ENCODE measurements at regions not wholly inside any gene's neighbourhood (a gene's known extent, or its start where the extent isn't known, plus 50 kb on each side); places are given as distances from the start of the nearest gene placed in this dataset.

DNA sequence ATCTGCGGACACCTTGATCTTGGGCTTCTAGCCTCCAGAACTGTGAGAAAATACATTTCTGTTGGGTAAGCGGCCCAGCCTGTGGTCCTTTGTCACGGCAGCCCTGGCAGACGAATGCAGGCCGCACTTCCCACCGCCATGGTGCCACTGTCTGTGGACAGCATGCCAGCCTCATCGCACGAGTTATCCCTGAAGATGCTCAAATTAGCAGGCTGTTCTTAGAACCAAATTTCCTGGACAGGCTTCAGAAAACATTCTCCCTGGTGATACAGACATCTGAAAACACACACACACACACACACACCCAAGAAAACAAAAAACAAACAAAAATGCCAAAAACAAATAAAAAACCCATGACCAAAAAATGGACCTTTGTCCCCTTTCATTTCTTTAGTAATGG lies 343.5 kb upstream of the GATB start:
- H3K9ac ChIP-seq (ENCODE audit: control insufficient read depth, insufficient read depth, low read length), result no peak overlapping the region
- H3K27me3 ChIP-seq (replicated peaks in 1 of 2; ENCODE audit: control insufficient read depth in 2 of 2, insufficient read depth in 2 of 2, low read length in 1 of 2), result no peaks in the 10 kb centered on the region; a peak in 1 of 4 replicates
- FAIRE-seq (no peak), ATAC-seq (no peak), DNase-seq (ENCODE audit: low read depth, low spot score) (no peak)
- SMC1A ChIA-PET (ENCODE audit: uncharacterized antibody, unreplicated experiment), result no interaction called here
- no peak overlapping the region for H2AFZ ChIP-seq (ENCODE audit: control insufficient read depth, low read depth, low read length)
- RAD21 ChIA-PET (ENCODE audit: unreplicated experiment), result no interaction called here
- no peaks in the 10 kb centered on the region for H4K20me1 ChIP-seq (ENCODE audit: control insufficient read depth, insufficient read depth)
- no peak overlapping the region for H3K4me3 ChIP-seq
- TF ChIP-seq ASH2L (IDR thresholded peaks at IDR 0.05; ENCODE audit: borderline replicate concordance, low read depth), result no peak
- TF ChIP-seq, protein P1, sequence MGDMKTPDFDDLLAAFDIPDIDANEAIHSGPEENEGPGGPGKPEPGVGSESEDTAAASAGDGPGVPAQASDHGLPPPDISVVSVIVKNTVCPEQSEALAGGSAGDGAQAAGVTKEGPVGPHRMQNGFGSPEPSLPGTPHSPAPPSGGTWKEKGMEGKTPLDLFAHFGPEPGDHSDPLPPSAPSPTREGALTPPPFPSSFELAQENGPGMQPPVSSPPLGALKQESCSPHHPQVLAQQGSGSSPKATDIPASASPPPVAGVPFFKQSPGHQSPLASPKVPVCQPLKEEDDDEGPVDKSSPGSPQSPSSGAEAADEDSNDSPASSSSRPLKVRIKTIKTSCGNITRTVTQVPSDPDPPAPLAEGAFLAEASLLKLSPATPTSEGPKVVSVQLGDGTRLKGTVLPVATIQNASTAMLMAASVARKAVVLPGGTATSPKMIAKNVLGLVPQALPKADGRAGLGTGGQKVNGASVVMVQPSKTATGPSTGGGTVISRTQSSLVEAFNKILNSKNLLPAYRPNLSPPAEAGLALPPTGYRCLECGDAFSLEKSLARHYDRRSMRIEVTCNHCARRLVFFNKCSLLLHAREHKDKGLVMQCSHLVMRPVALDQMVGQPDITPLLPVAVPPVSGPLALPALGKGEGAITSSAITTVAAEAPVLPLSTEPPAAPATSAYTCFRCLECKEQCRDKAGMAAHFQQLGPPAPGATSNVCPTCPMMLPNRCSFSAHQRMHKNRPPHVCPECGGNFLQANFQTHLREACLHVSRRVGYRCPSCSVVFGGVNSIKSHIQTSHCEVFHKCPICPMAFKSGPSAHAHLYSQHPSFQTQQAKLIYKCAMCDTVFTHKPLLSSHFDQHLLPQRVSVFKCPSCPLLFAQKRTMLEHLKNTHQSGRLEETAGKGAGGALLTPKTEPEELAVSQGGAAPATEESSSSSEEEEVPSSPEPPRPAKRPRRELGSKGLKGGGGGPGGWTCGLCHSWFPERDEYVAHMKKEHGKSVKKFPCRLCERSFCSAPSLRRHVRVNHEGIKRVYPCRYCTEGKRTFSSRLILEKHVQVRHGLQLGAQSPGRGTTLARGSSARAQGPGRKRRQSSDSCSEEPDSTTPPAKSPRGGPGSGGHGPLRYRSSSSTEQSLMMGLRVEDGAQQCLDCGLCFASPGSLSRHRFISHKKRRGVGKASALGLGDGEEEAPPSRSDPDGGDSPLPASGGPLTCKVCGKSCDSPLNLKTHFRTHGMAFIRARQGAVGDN (IDR thresholded peaks at IDR 0.05), result no peak
- no peak for TF ChIP-seq WRNIP1 (IDR thresholded peaks at IDR 0.05; ENCODE audit: borderline replicate concordance, low read depth, low read length)
- TF ChIP-seq TAF1 (IDR thresholded peaks at IDR 0.05; ENCODE audit: borderline replicate concordance, low read depth, low read length), result no peak
- no peak for TF ChIP-seq BRCA1 (IDR thresholded peaks at IDR 0.05; ENCODE audit: low read depth, low read length)
- TF ChIP-seq, protein P2, sequence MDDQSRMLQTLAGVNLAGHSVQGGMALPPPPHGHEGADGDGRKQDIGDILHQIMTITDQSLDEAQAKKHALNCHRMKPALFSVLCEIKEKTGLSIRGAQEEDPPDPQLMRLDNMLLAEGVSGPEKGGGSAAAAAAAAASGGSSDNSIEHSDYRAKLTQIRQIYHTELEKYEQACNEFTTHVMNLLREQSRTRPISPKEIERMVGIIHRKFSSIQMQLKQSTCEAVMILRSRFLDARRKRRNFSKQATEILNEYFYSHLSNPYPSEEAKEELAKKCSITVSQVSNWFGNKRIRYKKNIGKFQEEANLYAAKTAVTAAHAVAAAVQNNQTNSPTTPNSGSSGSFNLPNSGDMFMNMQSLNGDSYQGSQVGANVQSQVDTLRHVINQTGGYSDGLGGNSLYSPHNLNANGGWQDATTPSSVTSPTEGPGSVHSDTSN (IDR thresholded peaks at IDR 0.05; ENCODE audit: insufficient replicate concordance, low read depth, low read length), result no peak
- TF ChIP-seq EGR1 (IDR thresholded peaks at IDR 0.05; ENCODE audit: borderline replicate concordance in 1 of 2, low read depth in 2 of 2, low read length in 2 of 2), result no peak
- TF ChIP-seq RCOR1 (conservative IDR thresholded peaks at IDR 0.05; ENCODE audit: low read depth, low read length), result no peak
- TF ChIP-seq, protein P3, sequence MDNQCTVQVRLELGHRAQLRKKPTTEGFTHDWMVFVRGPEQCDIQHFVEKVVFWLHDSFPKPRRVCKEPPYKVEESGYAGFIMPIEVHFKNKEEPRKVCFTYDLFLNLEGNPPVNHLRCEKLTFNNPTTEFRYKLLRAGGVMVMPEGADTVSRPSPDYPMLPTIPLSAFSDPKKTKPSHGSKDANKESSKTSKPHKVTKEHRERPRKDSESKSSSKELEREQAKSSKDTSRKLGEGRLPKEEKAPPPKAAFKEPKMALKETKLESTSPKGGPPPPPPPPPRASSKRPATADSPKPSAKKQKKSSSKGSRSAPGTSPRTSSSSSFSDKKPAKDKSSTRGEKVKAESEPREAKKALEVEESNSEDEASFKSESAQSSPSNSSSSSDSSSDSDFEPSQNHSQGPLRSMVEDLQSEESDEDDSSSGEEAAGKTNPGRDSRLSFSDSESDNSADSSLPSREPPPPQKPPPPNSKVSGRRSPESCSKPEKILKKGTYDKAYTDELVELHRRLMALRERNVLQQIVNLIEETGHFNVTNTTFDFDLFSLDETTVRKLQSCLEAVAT (IDR thresholded peaks at IDR 0.05), result no peak
- CTCF ChIA-PET, result no interaction called here
- intact Hi-C loops (cut with micrococcal nuclease; ENCODE audit: unreplicated experiment), result no loop called here
- no TSS peak for BruUV-seq (replicated peaks)
- no peak overlapping the region for H3K4me2 ChIP-seq (ENCODE audit: control insufficient read depth, insufficient read depth)
- no peaks in the 10 kb centered on the region for H3K79me2 ChIP-seq (ENCODE audit: control insufficient read depth, insufficient read depth, low read length)
- 49% methylated on average over 8 of the region's 8 CpGs for WGBS (ENCODE audit: insufficient coverage, insufficient replicate concordance, low lambda C conversion rate, missing lambda C conversion rate)
- POLR2A ChIA-PET, result no interaction called here
- peaks cover 8% of the 10 kb centered on the region for H3K4me1 ChIP-seq (ENCODE audit: control insufficient read depth, insufficient read depth, low read length)
- H3K36me3 ChIP-seq (ENCODE audit: control insufficient read depth in 2 of 2, insufficient read depth in 2 of 2, low read length in 1 of 2), result no peaks in the 10 kb centered on the region
- in situ Hi-C loops (cut with MboI), result no loop called here
- no peak overlapping the region for H3K27ac ChIP-seq (ENCODE audit: control insufficient read depth, insufficient read depth)
- H3K9me3 ChIP-seq (replicated peaks; ENCODE audit: control insufficient read depth, insufficient read depth, low read length), result no peaks in the 10 kb centered on the region

Measured in GM12878 (cell line).